Activated CD8-positive, alpha-beta memory T cell treated with anti-CD3 and anti-CD28 coated beads for 36 hours (primary cell): ENCODE measurements at regions not wholly inside any gene's neighbourhood (a gene's known extent, or its start where the extent isn't known, plus 50 kb on each side); places are given as distances from the start of the nearest gene placed in this dataset.
"Not testable (repeated sequence)": the region's sequence is repeated elsewhere in the genome, so short reads cannot be mapped to it uniquely, and the experiment has no call there.

Experiments used
- CTCF ChIA-PET: fragments of 350-600 bp; sonication (Branson Sonifier 250); formaldehyde crosslinking; loops from one replicate; lab custom pipeline; 2021; ENCODE audit warnings: antibody characterized with exemption; lab: Charles Lee
- POLR2A ChIA-PET: fragments of 350-600 bp; sonication (Branson Sonifier 250); formaldehyde crosslinking; loops from one replicate; lab custom pipeline; 2021; ENCODE audit warnings: antibody characterized with exemption; lab: Charles Lee

DNA sequence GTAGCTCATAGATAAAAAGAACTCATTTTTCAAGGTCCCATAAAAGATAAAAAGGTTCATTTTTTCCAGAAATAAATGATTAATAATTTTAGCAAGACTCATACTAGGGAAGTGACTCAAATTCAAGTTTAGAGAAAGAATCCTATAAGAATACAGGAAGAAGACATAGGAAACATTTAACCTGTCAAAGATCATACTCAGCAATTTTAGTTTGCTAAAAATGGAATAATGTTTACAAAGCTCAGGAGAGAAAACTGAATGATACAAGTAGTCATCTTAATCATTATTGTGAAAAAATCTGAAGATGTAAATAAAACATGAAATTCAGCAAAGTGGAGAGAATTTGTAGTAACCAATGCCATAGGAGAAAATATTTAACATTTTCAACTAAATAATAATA lies 926.6 kb downstream of the TBC1D32 start:
- CTCF ChIA-PET = no interaction called here

DNA sequence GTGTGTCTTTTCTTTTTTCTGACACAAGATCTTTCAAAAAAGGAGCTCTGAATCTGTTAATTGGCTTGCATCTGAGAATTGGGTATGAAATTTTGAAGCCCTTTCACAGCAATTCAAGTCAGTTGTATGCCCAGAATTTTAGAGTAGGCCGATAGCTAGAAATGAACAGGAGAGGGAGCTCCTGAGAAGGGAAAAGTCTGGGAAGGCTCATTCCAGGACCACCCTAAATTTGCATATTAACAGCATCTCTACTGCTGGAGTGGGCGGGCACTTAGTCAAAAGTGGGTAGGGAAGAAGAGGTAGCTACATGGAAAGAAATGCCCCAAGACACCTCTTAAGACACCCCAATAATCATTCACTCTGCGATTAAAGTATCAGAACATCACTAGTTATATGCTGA lies 928.3 kb downstream of the TBC1D32 start:
- POLR2A ChIA-PET = no interaction called here
- CTCF ChIA-PET = no interaction called here

More for the DNA sequence above, 926.6 kb downstream of the TBC1D32 start:
- POLR2A ChIA-PET = no interaction called here

DNA sequence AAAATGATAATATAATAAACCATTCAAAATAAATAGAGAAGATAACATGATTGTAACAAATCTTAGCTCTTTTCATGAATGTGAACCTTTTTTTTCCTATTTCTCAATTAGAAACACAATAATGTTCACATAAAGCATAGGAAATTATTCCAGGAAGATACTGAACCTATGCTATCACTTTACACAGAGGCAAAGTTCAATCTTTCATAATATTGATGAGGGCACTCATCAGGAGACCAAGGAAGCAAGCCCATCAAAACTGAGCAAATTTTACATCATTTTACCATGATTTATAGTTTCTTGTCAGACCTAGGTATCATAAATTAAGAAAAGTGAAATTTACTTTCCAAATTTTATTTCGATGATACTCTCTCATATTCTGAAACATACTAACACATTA lies 938.5 kb downstream of the TBC1D32 start:
- ChIA-PET POLR2A (no interaction called here), CTCF (no interaction called here)

DNA sequence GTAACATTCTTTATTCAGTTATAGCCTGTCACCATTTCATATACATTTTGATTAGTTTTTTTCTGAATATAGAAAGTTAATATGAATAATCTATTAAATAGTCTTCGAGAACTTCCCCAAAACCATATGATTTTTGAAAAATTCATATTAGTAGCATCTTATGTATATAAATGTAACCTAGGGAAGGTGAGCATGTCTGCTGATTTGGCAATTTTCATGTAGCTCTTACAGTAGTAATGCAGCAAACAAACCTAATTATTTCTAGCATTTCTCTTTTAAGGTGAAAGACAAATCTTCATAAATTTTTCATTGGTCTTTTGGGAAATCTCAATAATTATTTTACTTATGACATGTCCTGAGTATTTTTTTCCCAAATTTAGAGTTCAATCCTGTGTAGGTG lies 939.0 kb downstream of the TBC1D32 start:
- POLR2A ChIA-PET = no interaction called here
- CTCF ChIA-PET = no interaction called here

DNA sequence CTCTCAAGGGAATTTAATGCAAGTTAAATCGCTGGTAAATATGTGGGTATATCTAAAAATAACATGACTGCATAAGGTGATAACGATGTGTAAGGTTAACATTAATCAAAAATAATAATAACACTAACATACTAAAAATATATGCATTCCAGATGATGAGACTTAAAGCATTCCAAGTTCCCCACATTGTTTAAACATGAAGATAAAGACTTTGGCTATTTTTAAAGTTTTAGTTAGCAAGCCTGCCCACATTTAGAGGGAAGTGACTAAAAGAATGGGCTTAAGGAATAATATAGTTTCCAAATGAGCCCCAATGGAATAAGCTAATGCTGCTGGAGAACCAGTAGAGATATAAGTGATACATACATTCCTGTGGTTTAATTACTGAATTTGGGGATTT lies 941.3 kb downstream of the TBC1D32 start:
- POLR2A ChIA-PET = no interaction called here
- CTCF ChIA-PET = no interaction called here

DNA sequence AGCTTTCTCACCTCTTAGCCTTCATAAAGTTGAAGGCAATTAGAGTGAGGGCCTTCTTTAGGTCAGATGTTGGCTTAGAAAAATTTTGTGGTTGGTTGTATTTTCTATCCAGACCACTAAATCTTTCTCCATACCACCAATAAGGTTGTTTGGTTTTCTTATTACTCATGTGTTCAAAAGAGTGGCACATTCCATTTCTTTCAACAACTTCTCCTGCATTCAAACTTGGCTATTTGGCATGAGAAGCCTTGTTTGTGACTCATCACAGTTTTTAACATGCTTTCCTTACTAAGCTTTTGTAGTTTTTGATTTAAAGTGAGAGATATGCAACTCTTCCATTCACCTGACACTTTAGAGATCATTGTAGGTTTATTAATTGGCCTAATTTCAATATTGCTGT lies 949.6 kb downstream of the TBC1D32 start:
- CTCF ChIA-PET = no interaction called here

DNA sequence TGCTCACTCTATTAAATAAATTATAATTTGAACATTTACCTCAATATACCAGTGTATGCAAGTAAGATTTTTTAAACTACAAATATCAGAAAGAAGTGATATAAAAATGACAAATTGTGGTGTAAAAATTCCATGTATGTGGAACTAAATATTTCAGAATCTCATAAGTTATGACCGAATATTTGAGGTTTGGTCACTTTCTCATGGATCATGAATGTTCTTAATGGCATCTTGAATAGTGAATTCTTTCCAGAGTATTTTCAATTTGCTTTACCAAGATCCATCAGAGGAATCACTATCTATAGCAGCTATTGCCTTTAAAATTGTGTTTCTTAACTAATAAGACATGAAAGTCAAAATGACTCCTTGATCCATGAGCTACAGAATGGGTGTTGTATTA lies 950.6 kb downstream of the TBC1D32 start:
- ChIA-PET CTCF (no interaction called here), POLR2A (no interaction called here)

More for the DNA sequence above, 949.6 kb downstream of the TBC1D32 start:
- POLR2A ChIA-PET = no interaction called here

DNA sequence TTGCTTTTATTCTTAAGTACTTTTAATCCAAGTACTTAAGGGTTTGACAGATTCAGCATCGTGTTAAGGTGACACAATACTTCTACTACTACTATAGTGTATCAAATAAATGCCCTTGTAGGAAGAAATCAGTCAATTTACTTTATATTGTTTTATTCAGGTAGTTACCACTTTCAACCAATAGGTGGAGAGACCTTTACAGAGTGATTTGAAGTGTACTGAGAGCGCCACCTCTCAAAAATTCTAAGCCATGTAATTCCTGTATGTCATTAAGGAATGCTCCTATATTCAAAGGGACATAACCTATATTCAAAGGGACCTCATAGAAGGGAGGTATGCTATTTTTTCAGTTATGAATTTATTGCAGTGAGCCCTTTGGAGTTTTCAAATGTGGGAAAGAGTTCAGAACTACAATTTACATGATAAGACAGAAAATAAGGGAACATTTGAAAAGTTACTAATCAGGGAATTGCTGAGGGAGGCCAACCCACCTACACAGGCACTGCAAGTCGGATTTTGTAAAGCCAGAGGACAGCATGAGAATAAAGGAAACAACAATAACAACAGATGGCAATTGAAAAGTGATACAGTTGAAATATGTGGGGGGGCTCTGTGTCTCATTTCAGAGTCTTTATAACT lies 955.6 kb downstream of the TBC1D32 start:
- ChIA-PET CTCF (interaction anchor here (0.6 kb wide), 1 partner anchor 55 kb away, joined by 4 read pairs; no protein-coding TSS in a partner anchor), POLR2A (no interaction called here)

DNA sequence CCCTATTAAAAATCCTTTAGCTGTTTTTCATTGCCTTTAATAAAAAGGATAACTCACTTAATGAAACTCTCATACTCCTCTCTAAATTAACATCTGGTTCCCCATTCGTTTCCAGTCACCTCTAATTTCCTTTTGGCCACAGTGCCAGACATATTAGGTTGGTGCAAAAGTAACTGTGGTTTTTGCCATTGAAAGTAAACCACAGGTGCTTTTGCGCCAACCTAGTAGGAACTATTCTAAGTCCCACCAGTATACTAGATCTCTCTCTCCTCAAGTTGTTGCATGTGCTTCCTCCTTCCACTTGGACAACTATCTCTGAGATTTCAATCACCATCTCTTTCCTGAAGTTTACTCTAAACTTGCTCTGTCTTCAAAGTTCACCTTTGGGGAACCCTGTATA lies 961.1 kb downstream of the TBC1D32 start:
- ChIA-PET CTCF (no interaction called here), POLR2A (no interaction called here)

DNA sequence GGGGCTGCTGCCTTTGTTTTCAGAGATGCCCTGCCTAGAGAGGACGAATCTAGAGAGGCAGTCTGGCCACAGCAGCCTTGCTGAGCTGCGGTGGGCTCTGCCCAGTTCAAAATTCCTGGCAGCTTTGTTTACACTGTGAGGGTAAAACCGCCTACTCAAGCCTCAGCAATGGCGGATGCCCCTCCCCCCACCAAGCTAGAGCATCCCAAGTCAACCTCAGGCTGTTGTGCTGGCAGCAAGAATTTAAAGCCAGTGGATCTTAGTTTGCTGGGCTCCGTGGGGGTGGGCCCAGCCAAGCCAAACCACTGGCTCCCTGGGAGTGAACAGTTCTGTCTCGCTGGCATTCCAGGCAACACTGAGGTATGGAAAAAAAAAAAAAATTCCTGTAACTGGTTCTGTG lies 970.9 kb downstream of the TBC1D32 start:
- ChIA-PET CTCF (no interaction called here), POLR2A (no interaction called here)

DNA sequence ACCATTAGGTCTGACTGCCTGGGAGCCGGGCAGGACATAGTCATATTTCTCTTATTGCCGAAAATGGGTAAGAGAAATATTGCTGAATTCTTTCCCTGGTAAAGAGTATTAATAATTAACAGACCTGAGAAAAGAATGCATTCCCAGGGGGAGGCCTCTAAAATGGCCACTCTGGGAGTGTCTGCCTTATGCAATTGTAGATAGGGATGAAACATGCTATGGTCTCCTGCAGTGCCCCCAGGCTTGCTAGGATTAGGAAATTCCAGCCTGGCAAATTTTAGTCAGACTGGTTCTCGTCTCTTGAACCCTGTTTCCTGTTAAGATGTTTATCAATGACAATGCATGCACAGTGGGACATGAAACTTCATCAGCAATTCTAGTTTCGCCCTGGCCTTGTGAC lies 975.7 kb downstream of the TBC1D32 start:
- POLR2A ChIA-PET, CTCF ChIA-PET: not testable (repeated sequence)

DNA sequence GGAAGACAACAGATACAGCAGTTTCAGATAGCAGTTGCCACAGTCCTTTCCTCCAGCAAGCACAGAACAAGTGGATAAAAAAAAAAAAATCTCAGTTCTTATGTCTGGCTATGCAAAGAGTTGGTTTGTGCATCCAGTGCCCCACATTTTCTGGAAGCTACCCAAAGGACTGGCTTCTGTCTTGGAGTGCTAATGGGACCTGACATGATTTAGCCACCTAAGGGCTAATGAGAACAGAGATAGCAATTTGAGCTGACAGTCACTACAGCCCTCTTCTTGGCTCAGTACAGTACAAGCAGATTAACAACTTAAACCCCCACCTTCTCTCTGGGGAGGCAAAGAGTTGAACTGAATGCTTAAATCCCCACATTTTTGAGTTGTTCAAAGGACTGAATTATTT lies 976.8 kb downstream of the TBC1D32 start:
- ChIA-PET CTCF (no interaction called here), POLR2A (no interaction called here)

DNA sequence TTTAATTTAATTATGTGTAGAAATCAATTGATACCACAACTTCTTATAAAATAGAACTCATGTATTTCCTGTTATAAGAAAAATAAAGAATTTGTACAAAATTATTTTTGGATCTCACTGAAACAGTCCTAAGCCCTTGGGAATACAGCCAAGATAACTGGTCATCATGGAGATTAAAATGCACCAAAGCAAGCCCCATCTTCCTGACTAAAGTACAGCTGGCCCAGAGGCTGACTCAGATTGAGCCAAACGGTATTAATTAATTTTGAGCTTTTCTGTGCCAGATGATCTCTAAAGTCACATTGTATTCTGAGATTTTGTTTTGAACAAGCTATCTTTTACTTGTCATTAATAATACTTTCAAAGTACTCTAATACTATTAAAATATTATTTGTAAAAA lies 978.5 kb downstream of the TBC1D32 start:
- CTCF ChIA-PET = no interaction called here
- POLR2A ChIA-PET = no interaction called here

DNA sequence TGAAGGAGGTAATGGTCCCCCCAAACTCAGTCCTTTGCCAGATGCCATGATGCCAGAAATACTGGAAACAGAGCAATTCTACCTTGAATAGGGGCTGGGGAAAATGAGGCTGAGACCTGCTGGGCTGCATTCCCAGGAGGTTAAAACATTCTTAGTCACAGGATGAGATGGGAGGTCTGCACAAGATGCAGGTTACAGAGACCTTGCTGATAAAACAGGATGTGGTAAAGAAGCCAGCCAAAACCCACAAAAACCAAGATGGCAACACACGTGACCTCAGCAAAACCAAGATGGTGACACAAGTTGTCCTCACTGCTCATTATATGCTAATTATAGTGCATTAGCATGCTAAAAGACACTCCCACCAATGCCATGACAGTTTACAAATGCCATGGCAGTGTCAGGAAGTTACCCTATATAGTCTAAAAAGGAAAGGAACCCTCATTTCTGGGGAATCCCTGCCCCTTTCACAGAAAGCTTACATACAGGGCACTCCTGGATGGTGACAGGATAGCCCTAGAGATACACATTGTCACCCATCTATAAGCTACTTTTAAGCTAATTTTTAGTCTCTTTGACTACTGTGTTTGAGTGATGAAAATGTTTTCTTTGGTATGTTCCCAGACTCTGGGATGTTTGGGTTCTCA lies 979.7 kb downstream of the TBC1D32 start:
- ChIA-PET CTCF (no interaction called here), POLR2A (no interaction called here)

DNA sequence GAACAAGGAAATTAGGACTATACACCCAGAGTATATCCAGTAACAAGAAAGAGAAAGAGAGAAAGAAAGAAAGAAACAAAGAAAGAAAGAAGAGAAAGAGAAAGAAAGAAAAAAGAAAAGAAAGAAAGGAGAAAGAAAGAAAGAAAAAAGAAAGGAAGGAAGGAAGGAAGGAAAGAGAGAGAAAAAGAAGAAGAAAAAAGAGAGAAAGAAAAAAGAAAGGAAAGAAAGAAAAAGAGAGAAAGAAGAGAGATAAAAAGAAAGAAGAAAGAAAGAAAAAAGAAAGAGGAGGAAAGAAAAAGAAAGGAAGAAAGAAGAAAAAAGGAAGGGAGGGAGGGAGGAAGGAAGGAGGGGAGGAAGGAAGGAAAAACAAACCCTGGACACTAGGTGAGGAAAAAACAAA lies 981.8 kb downstream of the TBC1D32 start:
- ChIA-PET POLR2A (no interaction called here), CTCF (no interaction called here)

DNA sequence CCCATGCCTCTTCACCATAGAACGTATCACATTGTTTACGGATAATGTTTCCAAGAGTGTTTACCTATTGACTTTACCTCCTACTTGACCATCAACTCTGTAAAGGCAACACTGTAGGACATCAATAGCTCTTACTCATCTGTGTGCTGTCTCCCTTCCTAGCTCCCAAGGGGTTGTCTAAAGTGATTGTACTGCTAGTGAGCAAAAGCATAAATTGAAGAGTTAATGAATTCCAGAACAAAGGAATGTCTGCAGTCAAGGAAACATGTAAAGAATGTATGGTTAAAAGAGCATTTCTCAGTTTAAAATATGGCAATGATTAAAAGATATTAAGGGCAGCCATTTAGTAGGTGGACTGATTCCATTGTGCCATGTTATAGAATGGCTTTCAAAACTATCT lies 985.4 kb downstream of the TBC1D32 start:
- POLR2A ChIA-PET = no interaction called here

DNA sequence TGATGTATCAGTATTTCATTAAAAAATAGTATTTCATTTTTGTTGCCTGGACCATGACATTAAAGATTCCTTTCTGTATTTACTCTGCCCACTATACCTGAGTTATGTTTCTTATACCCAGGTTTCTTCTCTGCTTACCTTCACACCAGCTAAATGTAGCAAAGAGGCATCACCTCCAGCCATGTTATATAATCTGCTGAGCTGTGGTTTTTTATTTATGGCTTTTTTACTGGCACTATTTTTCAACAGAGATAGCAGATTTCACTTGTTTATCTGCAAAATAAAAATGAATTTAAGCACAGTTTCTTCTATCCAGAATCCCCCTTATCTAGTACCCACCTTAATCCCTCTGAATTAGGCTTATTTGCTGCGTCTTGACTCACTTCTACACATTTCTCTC lies 979.0 kb upstream of the MAN1A1 start:
- ChIA-PET POLR2A (no interaction called here), CTCF (no interaction called here)

More for the DNA sequence above, 985.4 kb downstream of the TBC1D32 start:
- CTCF ChIA-PET = no interaction called here

DNA sequence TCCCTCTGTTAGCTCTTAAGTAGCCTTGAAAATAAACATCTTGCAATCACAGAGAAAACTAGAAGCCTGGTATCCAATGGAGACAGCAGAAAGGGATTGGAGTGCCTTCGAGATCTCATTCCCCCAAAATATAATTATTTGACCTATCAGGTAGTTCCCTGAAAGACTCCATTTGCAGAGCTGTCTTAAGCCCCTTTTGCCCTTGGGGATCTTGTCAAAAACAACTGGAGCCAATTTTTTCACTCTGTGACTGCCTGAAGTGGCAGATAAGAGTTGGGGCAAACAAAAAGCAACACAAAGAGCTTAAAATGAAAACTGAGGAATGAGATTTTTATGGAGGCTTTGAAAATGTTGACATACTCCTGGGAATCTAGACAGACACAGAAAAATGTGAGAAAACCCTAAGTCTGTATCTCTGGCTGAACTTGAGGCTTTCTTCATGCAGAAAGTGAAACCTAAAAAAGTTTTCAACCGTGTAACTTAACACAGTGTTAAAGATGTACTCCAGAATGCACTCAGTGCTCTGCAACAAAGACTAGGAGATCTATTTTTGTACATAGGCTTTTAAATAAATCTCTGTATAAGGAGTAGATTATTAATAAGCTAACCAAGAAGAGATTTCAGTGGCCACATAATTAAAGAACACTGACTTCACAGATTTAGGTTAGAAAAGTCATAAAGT lies 971.1 kb upstream of the MAN1A1 start:
- POLR2A ChIA-PET = no interaction called here
- CTCF ChIA-PET = no interaction called here

DNA sequence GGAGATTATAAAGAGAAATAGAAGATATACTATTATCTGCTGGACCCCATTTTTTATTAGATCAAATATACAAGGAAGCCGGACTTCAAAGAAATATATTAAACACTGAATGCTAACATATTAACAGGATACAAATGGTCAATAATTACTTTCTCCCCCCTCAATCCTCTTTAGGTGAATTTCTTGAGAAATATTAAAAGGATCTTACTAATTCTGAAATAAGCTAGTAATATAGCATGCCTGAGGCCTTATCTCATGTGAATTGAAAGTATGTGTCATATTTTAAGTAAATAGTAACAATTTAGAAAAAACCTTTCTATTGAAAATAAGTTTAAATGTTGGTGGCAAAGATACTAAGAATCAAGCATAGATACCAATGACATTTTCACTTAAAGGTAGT lies 954.7 kb upstream of the MAN1A1 start:
- ChIA-PET POLR2A (no interaction called here), CTCF (no interaction called here)

DNA sequence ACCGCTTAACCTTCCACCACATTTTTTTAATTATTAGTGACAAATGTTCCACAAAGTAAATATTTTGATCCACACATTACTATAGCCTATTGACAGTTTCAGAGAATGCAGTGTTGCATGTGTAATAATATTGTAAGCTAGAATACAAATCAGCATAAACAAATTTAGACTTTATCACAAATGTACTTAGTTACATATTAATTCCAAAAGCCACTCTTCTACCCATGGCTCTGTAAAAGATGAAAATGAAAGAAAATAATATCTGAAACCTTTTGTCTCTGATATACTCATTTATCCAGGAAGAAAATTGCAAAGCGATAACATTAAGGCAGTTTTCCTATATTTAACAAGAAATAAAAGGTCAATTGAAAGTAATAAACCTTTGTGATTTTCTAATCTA lies 954.0 kb upstream of the MAN1A1 start:
- POLR2A ChIA-PET = no interaction called here
- CTCF ChIA-PET = no interaction called here

DNA sequence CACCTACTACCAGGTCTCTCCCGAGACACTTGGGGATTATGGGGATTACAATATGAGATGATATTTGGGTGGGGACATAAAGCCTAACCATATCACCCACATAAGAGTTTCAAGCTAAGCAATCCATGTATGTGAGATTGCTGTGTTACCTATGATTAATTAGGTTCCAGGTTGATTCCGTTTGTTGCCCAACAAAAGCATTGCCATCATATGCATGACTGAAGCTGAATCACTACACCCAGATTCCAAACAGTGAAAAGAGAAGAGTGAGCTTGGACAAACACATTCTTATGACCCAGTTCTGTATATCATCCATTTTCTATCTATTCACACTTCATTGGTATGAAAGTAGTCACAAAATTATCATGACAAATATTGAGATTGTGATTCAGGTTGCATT lies 952.5 kb upstream of the MAN1A1 start:
- CTCF ChIA-PET = no interaction called here
- POLR2A ChIA-PET = no interaction called here
